Kidney capillary endothelial cell (primary cell): ENCODE measurements at regions not wholly inside any gene's neighbourhood (a gene's known extent, or its start where the extent isn't known, plus 50 kb on each side); places are given as distances from the start of the nearest gene placed in this dataset.

Experiments
- DNase-seq: peaks from one replicate; pipeline ENCODE4 v3.0.0-alpha.2; 2018; ENCODE audit warnings: low spot score

DNA sequence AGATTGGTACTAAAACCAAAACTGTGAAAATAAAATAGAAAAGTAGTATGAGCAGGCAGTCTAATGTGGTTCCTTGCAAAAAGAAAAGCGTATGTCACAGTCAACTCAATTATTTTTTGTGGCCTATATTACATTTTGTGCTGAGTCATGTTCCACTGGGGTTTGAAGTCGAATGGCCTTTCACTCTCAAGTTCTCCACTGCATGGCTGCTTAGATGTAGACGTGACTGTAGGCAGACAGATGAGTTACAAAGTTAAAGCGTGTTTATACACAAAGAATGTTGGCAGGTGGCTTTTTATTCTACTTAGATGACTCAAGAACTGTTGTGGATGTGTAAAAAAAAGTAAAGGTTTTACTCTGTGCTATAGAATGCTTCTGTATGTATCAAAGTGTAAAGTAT, 133.9 kb downstream of the SLITRK6 start:
- no peak for DNase-seq

DNA sequence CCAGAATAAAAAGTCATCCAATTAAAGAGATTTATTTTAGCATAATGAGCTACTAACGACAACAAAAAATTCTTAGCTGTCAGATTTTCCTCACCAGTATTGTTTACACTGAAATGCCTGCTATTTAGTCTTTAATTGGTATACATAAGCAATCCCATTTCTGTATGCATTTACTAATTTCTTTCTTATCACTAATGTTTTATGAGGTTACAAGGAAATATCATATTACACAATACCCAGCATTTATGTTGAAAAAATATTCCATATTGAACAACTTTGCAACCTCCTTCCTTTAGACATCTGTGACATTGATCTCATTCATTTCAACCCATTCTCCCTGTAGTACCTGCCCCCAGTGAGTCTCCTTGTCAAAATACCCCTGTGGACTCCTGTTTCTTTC, 135.4 kb downstream of the SLITRK6 start:
- DNase-seq: no peak

DNA sequence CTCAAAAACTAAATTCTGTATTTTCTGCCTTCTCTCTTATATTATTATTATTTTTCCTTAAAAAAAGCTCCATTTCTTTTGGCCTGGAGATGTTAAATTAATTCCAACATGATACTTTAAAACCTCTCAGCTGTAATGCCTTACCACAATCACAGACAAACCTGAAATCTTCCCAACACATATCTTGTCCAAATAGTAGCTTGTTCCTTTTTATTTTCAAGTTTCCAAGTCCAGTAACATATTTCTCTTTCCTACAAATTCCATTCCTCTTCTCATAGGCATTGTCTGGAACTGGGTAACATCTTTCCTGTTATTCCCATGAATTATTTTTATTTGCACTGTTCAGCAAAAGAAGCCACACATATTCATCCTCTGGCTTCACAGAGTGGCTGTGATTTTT, 137.0 kb downstream of the SLITRK6 start:
- DNase-seq: no peak

DNA sequence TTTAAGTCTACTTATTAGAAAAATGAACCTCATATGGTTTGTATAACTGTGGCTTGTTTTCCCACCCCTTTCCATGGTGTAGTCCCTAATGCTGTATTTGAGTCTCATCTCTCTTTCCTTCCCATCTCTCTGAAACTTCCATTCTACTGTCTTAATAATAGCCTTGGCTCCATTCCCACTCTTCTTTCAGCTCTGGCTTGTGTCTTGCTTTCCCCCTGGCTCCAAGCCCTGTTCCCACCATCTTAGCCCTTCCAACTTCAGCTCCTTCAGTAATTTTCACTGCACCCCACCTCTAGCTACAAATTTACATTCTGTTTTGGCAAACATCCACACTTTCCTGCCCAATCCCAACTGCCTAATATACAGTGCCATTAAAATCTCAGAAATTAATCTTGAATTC, 137.5 kb downstream of the SLITRK6 start:
- DNase-seq: no peak

- DNase-seq: no peak
Observed at GRCh38 chr13:85659493-85659892, 139.7 kb downstream of the SLITRK6 start.

DNA sequence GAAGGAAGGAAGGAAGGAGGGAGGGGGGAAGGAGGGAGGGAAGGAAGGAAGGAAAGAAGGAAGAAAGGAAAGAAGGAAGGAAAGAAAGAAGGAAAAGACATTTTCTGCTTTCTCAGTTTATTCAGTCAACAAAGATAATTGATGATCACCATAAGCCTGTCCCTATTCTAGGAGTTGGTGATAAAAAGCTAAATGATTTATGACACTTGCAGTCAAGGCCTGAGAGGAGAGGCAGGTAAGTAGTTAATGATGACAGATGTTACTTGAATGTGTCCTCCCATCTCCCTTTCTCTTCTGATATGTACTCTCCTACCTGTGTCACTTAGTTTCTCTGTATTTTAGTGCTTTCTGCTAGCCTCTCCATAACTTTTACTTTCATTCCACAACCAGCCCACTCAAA, 141.3 kb downstream of the SLITRK6 start:
- no peak for DNase-seq

GRCh38 chr13:85655040-85655439, 144.2 kb downstream of the SLITRK6 start:
- DNase-seq: no peak

- DNase-seq: no peak
Observed at GRCh38 chr13:85654227-85654626, 145.0 kb downstream of the SLITRK6 start.

- no peak for DNase-seq
Observed at GRCh38 chr13:85653681-85654080, 145.5 kb downstream of the SLITRK6 start.

- no peak for DNase-seq
Observed at GRCh38 chr13:85652491-85652890, 146.7 kb downstream of the SLITRK6 start.

DNA sequence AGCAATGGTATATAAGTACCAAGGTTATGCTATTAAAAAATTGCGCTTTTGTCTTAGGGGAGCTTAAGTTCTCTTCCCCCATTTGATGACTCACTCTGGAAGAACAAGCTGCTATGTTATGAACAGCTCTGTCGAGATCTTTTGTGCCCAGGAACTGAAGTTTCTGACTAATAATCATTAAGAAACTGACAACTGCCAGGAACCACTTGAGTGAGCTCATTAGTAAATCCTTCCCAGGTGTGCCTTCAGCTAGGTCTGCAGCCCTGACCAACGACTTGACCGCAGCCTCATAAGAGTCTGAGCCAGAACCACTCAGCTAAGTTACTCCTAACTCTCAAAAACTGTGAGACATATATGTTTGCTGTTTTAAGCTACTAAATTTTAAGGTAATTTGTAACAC, 147.8 kb downstream of the SLITRK6 start:
- DNase-seq: no peak

DNA sequence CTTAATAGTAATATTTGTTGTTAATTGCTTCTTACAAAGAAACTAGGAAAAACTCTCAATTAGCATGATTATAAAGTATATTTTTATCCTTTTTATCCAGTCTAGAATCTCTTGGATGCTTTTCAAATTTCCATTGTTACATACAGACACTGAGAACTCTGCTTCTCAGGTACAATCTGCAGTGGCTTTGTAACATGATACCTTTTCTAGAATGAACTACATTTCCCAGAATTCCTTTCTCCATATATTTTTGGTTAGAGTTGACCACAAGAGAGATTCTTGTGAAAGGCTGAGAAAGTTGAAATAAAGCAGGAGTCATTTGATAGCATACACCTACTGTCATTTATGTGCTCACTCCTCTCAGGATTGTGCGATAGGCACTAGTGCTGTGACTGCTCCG, 148.6 kb downstream of the SLITRK6 start:
- DNase-seq: no peak

DNA sequence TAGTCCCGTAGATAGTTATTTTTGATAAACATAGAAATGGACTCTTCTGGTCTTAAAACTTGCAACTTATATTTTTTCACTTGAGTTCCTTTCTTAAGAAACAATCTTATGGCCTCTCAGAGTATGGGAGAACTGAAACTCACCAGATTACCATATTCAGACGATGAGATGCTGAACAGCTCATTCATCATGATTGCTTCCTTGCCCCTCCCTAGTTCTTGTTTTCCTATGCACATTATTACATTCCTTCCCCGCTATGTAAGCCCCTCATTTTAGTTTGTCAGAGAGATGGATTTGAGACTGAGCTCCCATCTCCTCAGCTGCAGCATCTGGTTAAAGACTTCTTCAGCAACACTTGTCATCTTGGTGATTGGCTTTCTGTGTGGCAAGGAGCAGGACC, 158.5 kb downstream of the SLITRK6 start:
- DNase-seq: no peak

DNA sequence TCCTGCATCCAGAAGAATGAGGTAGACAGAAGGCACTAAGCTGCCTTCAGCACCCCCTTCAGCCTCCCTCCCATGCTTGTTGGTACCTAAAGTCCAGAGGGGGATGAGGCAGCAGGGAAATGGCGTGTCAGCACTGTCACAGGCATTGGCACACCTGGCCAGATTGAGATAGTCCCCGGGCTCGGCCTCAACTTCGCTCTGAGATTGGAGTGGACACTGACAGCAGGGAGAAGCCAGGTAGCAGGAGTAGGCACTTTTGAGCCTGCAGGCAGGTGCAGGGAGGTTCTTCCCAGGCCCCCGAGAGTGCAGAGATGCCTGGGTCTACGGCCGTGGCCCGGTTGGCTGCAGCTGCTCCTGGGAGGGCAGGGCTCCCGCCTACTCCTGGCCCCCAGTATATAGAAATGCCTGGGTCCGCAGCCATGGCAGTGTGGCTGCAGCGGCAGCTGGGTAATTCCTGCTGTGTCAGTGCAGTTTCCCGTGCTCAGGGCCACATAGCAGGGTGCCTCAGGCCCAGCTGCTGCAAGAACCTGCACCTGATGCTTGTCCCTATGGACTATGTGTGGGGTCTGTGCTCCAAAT, 160.3 kb downstream of the SLITRK6 start:
- no peak for DNase-seq

DNA sequence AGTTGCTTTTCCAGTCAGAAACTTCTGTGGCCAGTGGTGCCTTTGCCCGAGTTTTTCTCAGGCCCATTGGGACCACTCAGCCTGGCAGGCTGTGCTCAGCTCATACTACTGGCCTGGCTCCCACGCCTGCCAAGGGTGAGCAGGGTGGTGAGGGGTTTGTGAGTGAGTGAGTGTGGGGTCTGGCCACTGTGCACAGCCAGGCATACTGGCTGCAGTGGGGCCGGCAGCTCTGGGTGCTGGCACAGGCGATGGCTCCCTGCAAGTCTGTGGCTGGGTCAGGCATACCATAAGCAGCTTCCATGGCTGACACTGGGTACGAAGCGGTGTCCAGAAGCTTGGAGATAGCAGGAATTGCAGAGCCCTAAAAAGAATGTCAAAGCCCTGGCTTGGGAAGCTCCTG, 161.0 kb downstream of the SLITRK6 start:
- DNase-seq: no peak

GRCh38 chr13:85632526-85633195, 166.6 kb downstream of the SLITRK6 start:
- DNase-seq: no peak

DNA sequence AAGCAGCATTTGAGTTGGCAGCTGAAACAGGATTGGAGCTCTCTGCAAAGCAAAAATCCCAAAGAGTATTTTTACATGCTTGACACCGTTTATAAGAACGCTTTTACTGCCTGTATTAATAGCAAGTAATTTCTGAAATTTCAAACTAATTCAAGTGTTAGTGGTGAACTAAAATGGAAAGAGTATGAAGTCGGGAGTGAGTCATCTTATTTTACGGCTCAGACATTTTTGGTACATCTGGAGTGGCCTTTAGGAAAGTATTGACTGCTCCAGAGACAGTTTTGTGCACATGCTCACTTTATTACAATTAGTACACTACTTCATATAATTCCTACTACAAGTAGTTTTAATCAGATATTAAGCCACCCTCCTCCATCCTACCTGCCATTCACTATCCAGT, 167.4 kb downstream of the SLITRK6 start:
- DNase-seq: no peak

DNA sequence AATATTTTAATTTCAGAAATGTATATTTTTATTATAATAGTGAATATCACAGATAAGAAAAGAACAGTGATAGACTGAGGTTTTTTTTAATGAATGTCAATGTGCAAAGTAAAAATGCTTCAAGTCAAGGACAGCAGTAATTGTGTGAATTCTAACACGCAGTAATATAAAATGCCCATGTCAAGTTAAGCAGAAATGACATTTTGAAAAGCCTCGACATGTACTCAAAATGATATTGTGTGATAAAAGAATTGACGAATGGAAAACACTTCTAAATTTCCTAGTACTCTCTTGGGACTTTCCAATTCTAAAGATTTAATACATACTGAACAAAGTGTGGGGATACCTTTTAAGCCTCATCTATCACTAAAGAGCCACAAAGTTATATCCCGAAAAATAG, 172.6 kb downstream of the SLITRK6 start:
- no peak for DNase-seq

DNA sequence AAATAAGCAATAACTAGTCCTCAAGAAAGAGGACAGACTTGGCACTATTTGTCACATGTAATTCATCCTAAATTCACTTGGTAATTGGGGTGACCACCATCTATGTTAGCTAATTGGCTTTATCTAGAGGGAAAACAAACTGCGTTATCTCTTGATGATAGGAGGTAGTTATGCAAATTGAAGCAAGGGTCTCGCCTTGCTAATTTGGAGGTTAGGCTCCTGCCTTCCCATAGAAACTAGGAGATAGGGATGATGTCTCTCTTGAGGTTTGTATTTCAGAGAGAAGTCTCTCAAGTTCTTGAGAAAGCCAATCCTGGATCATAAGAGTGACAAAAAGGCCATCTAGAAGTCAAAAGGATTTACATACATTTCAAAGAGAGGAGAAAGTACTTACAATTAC, 179.9 kb downstream of the SLITRK6 start:
- DNase-seq: no peak

- no peak for DNase-seq
Observed at GRCh38 chr13:85618521-85618920, 180.7 kb downstream of the SLITRK6 start.

DNA sequence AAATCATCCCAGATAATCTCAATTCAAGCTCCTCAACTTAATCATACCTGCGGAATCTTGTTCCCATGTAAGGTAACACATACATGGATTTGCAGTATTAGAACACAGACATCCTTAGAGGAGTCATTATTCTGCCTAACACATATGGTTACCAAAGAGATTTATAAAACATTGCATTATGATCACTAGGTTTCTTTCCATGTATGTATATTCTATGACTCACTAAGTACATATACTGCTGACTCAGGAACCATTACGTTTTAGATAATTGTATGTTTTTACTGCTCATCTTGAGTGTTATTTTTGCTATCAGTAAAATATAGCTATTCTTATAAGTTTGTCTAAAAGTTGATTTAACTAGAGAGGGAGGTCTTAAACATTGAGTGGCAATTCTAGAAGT, 182.9 kb downstream of the SLITRK6 start:
- no peak for DNase-seq

DNA sequence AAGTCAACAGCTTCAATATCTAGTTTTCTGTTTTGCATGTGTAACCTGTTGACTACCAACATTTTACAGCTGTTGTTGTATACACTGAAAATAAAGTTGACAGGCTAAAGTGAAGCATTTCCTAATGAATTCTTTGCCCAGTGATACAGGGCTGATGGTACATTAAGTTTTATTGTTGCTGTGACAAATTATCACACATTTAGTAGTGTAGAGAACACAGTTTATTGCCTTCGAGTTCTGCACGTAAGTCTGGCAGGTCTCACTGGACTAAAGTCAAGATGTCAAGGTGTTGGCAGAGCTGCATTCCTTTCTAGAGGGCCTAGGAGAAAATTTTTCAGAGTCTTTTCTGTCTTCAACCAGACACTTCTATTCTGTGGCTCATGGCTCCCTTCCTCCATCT, 184.2 kb downstream of the SLITRK6 start:
- DNase-seq: no peak

GRCh38 chr13:85610024-85610423, 189.2 kb downstream of the SLITRK6 start:
- no peak for DNase-seq

GRCh38 chr13:85608255-85608829, 190.9 kb downstream of the SLITRK6 start:
- DNase-seq: no peak
